A549 (cell line): ENCODE measurements at regions not wholly inside any gene's neighbourhood (a gene's known extent, or its start where the extent isn't known, plus 50 kb on each side); places are given as distances from the start of the nearest gene placed in this dataset.
"Not testable (repeated sequence)": the region's sequence is repeated elsewhere in the genome, so short reads cannot be mapped to it uniquely, and the experiment has no call there.

Experiments
- ESRRA ChIP-seq: fragments of 150-350 bp; IDR thresholded peaks from 2 replicates; pipeline ENCODE4 v1.6.1; 2014; ENCODE audit warnings: mild to moderate bottlenecking, low read length, borderline replicate concordance
- HOXB5 ChIP-seq: fragments of 250-450 bp; sonication (Bioruptor Pico); IDR thresholded peaks from 2 replicates; pipeline ENCODE4 v1.5.0; 2020; ENCODE audit warnings: mild to moderate bottlenecking, moderate library complexity
- PHF8 ChIP-seq: fragments of 200-600 bp; sonication (generic); IDR thresholded peaks from 2 replicates; pipeline ENCODE4 v1.6.1; 2016; ENCODE audit warnings: low read depth, mild to moderate bottlenecking, antibody characterized with exemption, moderate library complexity, borderline replicate concordance
- POLR2A ChIP-seq: IDR thresholded peaks from 2 replicates; pipeline ENCODE4 v1.6.1; 2012; ENCODE audit warnings: mild to moderate bottlenecking, low read length
- TF ChIP-seq, protein P1 (sequence below): fragments of 250-450 bp; sonication (Bioruptor Pico); IDR thresholded peaks from 2 replicates; pipeline ENCODE4 v1.5.0; 2021; ENCODE audit warnings: mild to moderate bottlenecking, moderate library complexity, borderline replicate concordance

DNA sequence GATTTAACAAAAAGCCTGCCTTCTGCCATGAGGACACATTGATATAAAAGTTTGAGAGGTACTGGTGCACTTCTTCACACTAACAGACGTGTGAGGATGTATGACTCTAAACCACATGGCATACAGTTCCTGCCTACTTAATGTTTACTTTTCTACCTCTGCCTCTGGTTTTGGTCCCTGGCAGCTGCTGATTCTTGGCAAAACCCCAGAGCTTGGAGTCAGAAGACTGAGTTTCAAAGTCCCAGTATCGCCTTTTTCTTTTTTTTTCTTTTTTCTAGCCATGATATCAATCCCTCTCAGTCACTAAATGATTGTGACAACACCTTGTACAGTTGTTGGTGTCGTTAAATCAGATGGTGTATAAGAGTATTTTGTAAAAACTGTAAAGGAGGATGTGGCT lies 110.9 kb upstream of the FAN1 start:
- not testable (repeated sequence) for TF ChIP-seq POLR2A; PHF8; ESRRA; HOXB5 (CRISPR knock-in tag)
- TF ChIP-seq, protein P1, sequence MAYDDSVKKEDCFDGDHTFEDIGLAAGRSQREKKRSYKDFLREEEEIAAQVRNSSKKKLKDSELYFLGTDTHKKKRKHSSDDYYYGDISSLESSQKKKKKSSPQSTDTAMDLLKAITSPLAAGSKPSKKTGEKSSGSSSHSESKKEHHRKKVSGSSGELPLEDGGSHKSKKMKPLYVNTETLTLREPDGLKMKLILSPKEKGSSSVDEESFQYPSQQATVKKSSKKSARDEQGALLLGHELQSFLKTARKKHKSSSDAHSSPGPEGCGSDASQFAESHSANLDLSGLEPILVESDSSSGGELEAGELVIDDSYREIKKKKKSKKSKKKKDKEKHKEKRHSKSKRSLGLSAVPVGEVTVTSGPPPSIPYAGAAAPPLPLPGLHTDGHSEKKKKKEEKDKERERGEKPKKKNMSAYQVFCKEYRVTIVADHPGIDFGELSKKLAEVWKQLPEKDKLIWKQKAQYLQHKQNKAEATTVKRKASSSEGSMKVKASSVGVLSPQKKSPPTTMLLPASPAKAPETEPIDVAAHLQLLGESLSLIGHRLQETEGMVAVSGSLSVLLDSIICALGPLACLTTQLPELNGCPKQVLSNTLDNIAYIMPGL (CRISPR knock-in tag) = not testable (repeated sequence)
